OCI-LY1 (cell line): ENCODE measurements at regions not wholly inside any gene's neighbourhood (a gene's known extent, or its start where the extent isn't known, plus 50 kb on each side); places are given as distances from the start of the nearest gene placed in this dataset.
A peak's percentile ranks its signal among the peaks of the same experiment; 100 is the strongest.

Experiments used
- H2AFZ ChIP-seq: fragments of 200-600 bp; sonication (generic), shearing (Covaris generic); 2 replicates; pipeline ENCODE4 v1.6.0; 2014; ENCODE audit warnings: antibody characterized with exemption, mild to moderate bottlenecking, low read length
- H3F3A ChIP-seq: fragments of 200-600 bp; sonication (generic), shearing (Covaris generic); 2 replicates; pipeline ENCODE4 v1.6.0; 2014; ENCODE audit warnings: mild to moderate bottlenecking, antibody characterized with exemption, low read length, moderate library complexity; ENCODE audit not compliant: insufficient read depth
- H3K27ac ChIP-seq: fragments of 200-600 bp; sonication (generic); 2 replicates; pipeline ENCODE4 v1.5.1; 2014; ENCODE audit warnings: low read length, mixed run types, mild to moderate bottlenecking, low read depth; ENCODE audit not compliant: poor library complexity, severe bottlenecking
- H3K27me3 ChIP-seq: fragments of 200-600 bp; sonication (generic); 2 replicates; pipeline ENCODE4 v1.6.0; 2014; ENCODE audit warnings: antibody characterized with exemption, mild to moderate bottlenecking, low read length, moderate library complexity; ENCODE audit not compliant: insufficient read depth
- H3K36me3 ChIP-seq: fragments of 200-600 bp; sonication (generic); 2 replicates; pipeline ENCODE4 v1.6.1; 2014; ENCODE audit warnings: mild to moderate bottlenecking, antibody characterized with exemption, low read length, moderate library complexity, mixed read lengths; ENCODE audit not compliant: insufficient read depth
- H3K4me1 ChIP-seq: fragments of 200-600 bp; sonication (generic); 2 replicates; pipeline ENCODE4 v1.5.1; 2014; ENCODE audit warnings: mild to moderate bottlenecking, low read length, moderate library complexity; ENCODE audit not compliant: insufficient read depth, severe bottlenecking
- H3K4me2 ChIP-seq: fragments of 200-600 bp; sonication (generic), shearing (Covaris generic); 2 replicates; pipeline ENCODE4 v1.6.1; 2014; ENCODE audit warnings: low read length
- H3K4me3 ChIP-seq: fragments of 200-600 bp; sonication (generic); 2 replicates; pipeline ENCODE4 v1.5.1; 2014; ENCODE audit warnings: low read length, low read depth, mild to moderate bottlenecking, mixed read lengths; ENCODE audit not compliant: poor library complexity, severe bottlenecking
- H3K79me2 ChIP-seq: fragments of 200-600 bp; shearing (Covaris generic); 2 replicates; pipeline ENCODE4 v1.6.1; 2016; ENCODE audit warnings: mixed run types, low read length, mixed read lengths; ENCODE audit not compliant: insufficient read depth
- H3K9ac ChIP-seq: fragments of 200-600 bp; sonication (generic), shearing (Covaris generic); 2 replicates; pipeline ENCODE4 v1.6.1; 2014; ENCODE audit warnings: mild to moderate bottlenecking, low read length, mixed read lengths
- H3K9me2 ChIP-seq: fragments of 200-600 bp; sonication (generic), shearing (Covaris generic); 2 replicates; pipeline ENCODE4 v1.6.1; 2014; ENCODE audit warnings: low read depth, mild to moderate bottlenecking, low read length, mixed read lengths
- H3K9me3 ChIP-seq: fragments of 200-600 bp; shearing (Covaris generic); 2 replicates; pipeline ENCODE4 v1.6.1; 2014; ENCODE audit warnings: low read length, mixed read lengths
- H4K20me1 ChIP-seq: fragments of 200-600 bp; sonication (generic), shearing (Covaris generic); 2 replicates; pipeline ENCODE4 v1.6.0; 2016; ENCODE audit warnings: mild to moderate bottlenecking, low read length; ENCODE audit not compliant: insufficient read depth
- CTCF ChIP-seq: fragments of 200-600 bp; sonication (generic), shearing (Covaris generic); IDR thresholded peaks from 2 replicates; pipeline ENCODE4 v1.5.1; 2017; ENCODE audit warnings: mild to moderate bottlenecking, antibody characterized with exemption, low read length, moderate library complexity, mixed read lengths
- EZH2 ChIP-seq: fragments of 200-600 bp; sonication (generic), shearing (Covaris generic); IDR thresholded peaks from 2 replicates; pipeline ENCODE4 v1.8.0; 2017; ENCODE audit warnings: borderline replicate concordance, mixed run types, mild to moderate bottlenecking, antibody characterized with exemption, low read length, moderate library complexity, mixed read lengths

GRCh38 chr7:13581097-13581496, 408.4 kb downstream of the ETV1 start:
- Histone ChIP-seq H3K36me3 (no peaks in the 10 kb centered on the region), H3K9me3 (no peaks in the 10 kb centered on the region), H4K20me1 (no peaks in the 10 kb centered on the region), H3K4me1 (peaks cover 27% of the 10 kb centered on the region), H3K79me2 (no peaks in the 10 kb centered on the region), H3K4me2 (no peak overlapping the region), H3K27ac (no peak overlapping the region), H2AFZ (peak overlapping the region; percentile 49; the same call in 1 of the 2 replicates), H3K27me3 (no peaks in the 10 kb centered on the region), H3K9me2 (no peaks in the 10 kb centered on the region), H3F3A (no peaks in the 10 kb centered on the region), H3K4me3 (no peak overlapping the region), H3K9ac (no peak overlapping the region)
- TF ChIP-seq CTCF (no peak), EZH2 (no peak)

GRCh38 chr7:13593854-13594253, 395.6 kb downstream of the ETV1 start:
- H3K4me1 ChIP-seq = peaks cover 15% of the 10 kb centered on the region
- H3K36me3 ChIP-seq = no peaks in the 10 kb centered on the region; the same call in 1 of the 2 replicates
- no peak overlapping the region for H3K9ac ChIP-seq
- no peak overlapping the region for H3K27ac ChIP-seq
- no peak for TF ChIP-seq CTCF
- no peak for TF ChIP-seq EZH2
- H3K9me3 ChIP-seq = peaks cover 10% of the 10 kb centered on the region
- no peak overlapping the region for H2AFZ ChIP-seq
- no peak overlapping the region for H3K4me2 ChIP-seq
- H3K27me3 ChIP-seq = no peaks in the 10 kb centered on the region
- no peaks in the 10 kb centered on the region for H4K20me1 ChIP-seq
- no peak overlapping the region for H3K4me3 ChIP-seq
- H3F3A ChIP-seq = no peaks in the 10 kb centered on the region
- H3K9me2 ChIP-seq = no peaks in the 10 kb centered on the region
- H3K79me2 ChIP-seq = no peaks in the 10 kb centered on the region

GRCh38 chr7:13602036-13602435, 387.4 kb downstream of the ETV1 start:
- Histone ChIP-seq H3K4me3 (no peak overlapping the region), H3K36me3 (no peaks in the 10 kb centered on the region), H3K9me3 (peaks cover under 1% of the 10 kb centered on the region; the same call in 1 of the 2 replicates), H3F3A (no peaks in the 10 kb centered on the region), H3K9me2 (no peaks in the 10 kb centered on the region), H3K9ac (no peak overlapping the region), H3K4me1 (peaks cover 21% of the 10 kb centered on the region), H3K27ac (no peak overlapping the region), H4K20me1 (no peaks in the 10 kb centered on the region), H3K4me2 (no peak overlapping the region), H3K79me2 (no peaks in the 10 kb centered on the region), H3K27me3 (no peaks in the 10 kb centered on the region), H2AFZ (no peak overlapping the region)
- TF ChIP-seq CTCF = no peak
- TF ChIP-seq EZH2 = no peak
